Keratinocyte (primary cell): ENCODE measurements at regions not wholly inside any gene's neighbourhood (a gene's known extent, or its start where the extent isn't known, plus 50 kb on each side); places are given as distances from the start of the nearest gene placed in this dataset.

Experiments
- DNase-seq: peaks from one replicate; pipeline ENCODE4 v3.0.0-alpha.2; 2011; ENCODE audit warnings: low read depth, missing footprints, low spot score
- FAIRE-seq: peaks from 2 replicates; lab custom pipeline; 2011; peaks lifted over from hg19 to GRCh38; lab: Jason Lieb, UNC
- H2AFZ ChIP-seq: 2 replicates; pipeline ENCODE4 v1.6.0; 2012; ENCODE audit warnings: low read length, control low read depth, inconsistent platforms; ENCODE audit not compliant: control insufficient read depth
- H3K27ac ChIP-seq: 2 replicates; pipeline ENCODE4 v1.5.1; 2011; ENCODE audit warnings: low read length; ENCODE audit not compliant: control insufficient read depth, insufficient read depth
- H3K27me3 ChIP-seq: 3 replicates; pipeline ENCODE4 v1.6.0; 2011; ENCODE audit warnings: low read length; ENCODE audit not compliant: control insufficient read depth, insufficient read depth; ENCODE audit errors: extremely low read depth
- H3K36me3 ChIP-seq, 2 experiments: 2 replicates in 1 of 2; 3 replicates in 1 of 2; pipeline ENCODE4 v1.5.1; 2011; ENCODE audit warnings: low read length in 2 of 2, mild to moderate bottlenecking in 1 of 2; ENCODE audit not compliant: control insufficient read depth in 2 of 2, insufficient read depth in 2 of 2; ENCODE audit errors: extremely low read depth in 1 of 2
- H3K4me1 ChIP-seq: 3 replicates; pipeline ENCODE4 v1.5.1; 2011; ENCODE audit warnings: low read length; ENCODE audit not compliant: control insufficient read depth, insufficient read depth; ENCODE audit errors: extremely low read depth
- H3K4me2 ChIP-seq: 3 replicates; pipeline ENCODE4 v1.6.0; 2011; ENCODE audit warnings: low read depth, low read length; ENCODE audit not compliant: control insufficient read depth, insufficient read depth; ENCODE audit errors: extremely low read depth
- H3K4me3 ChIP-seq, 3 experiments: fragments of 200-600 bp in 1 of 3; sonication (generic) in 1 of 3; 2 replicates in 2 of 3; 3 replicates in 1 of 3; pipeline ENCODE4 v1.5.1; 2011 to 2016; ENCODE audit warnings: low read length in 3 of 3, mild to moderate bottlenecking in 3 of 3, control low read depth in 2 of 3, inconsistent platforms in 1 of 3, low read depth in 1 of 3, mixed read lengths in 1 of 3, mixed run types in 1 of 3, moderate library complexity in 1 of 3; ENCODE audit not compliant: control insufficient read depth in 2 of 3, insufficient read depth in 2 of 3; ENCODE audit errors: extremely low read depth in 1 of 3
- H3K79me2 ChIP-seq: 2 replicates; pipeline ENCODE4 v1.6.0; 2012; ENCODE audit warnings: low read length; ENCODE audit not compliant: control insufficient read depth, insufficient read depth
- H3K9ac ChIP-seq: 3 replicates; pipeline ENCODE4 v1.6.0; 2011; ENCODE audit warnings: low read length; ENCODE audit not compliant: control insufficient read depth, insufficient read depth; ENCODE audit errors: extremely low read depth
- H3K9me1 ChIP-seq: 3 replicates; pipeline ENCODE4 v1.6.0; 2011; ENCODE audit warnings: low read length; ENCODE audit not compliant: control insufficient read depth, insufficient read depth; ENCODE audit errors: extremely low read depth
- H3K9me3 ChIP-seq: 2 replicates; pipeline ENCODE4 v1.5.1; 2012; ENCODE audit warnings: low read depth, low read length; ENCODE audit not compliant: control insufficient read depth
- H4K20me1 ChIP-seq: 3 replicates; pipeline ENCODE4 v1.6.0; 2011; ENCODE audit warnings: low read length; ENCODE audit not compliant: control insufficient read depth, insufficient read depth; ENCODE audit errors: extremely low read depth
- EZH2 ChIP-seq: IDR thresholded peaks from one replicate; pipeline ENCODE4 v1.6.1; 2012; ENCODE audit warnings: inconsistent platforms, mild to moderate bottlenecking, low read length, moderate library complexity
- dilution Hi-C: fragments of 300-500 bp; cut with MboI; formaldehyde crosslinking; loops from one replicate; pipeline ENCODE4 v1.7.0; 2020; ENCODE audit warnings: low sequenced_read_pairs; ENCODE audit not compliant: extremely low pct_ligation_motif_present
- TF ChIP-seq, protein P1 (sequence below), 3 experiments: IDR thresholded peaks in 1 of 3; conservative IDR thresholded peaks in 1 of 3; optimal IDR thresholded peaks in 1 of 3; 2 replicates in 2 of 3; 3 replicates in 1 of 3; pipeline versions ENCODE3 to v1.5.1; 2011; ENCODE audit warnings: low read length in 3 of 3, mild to moderate bottlenecking in 3 of 3, moderate library complexity in 2 of 3, control low read depth in 1 of 3, inconsistent platforms in 1 of 3; ENCODE audit not compliant: insufficient read depth in 2 of 3; ENCODE audit errors: extremely low read depth in 1 of 3

- Histone ChIP-seq H3K36me3 (no peaks in the 10 kb centered on the region), H3K27me3 (no peaks in the 10 kb centered on the region), H2AFZ (peak overlapping the region; percentile 4), H3K9me3 (no peaks in the 10 kb centered on the region), H3K9ac (no peak overlapping the region), H3K4me2 (no peak overlapping the region), H3K9me1 (no peaks in the 10 kb centered on the region), H4K20me1 (no peaks in the 10 kb centered on the region), H3K79me2 (no peaks in the 10 kb centered on the region), H3K4me1 (no peaks in the 10 kb centered on the region), H3K4me3 (no peak overlapping the region), H3K27ac (no peak overlapping the region)
- TF ChIP-seq, protein P1, sequence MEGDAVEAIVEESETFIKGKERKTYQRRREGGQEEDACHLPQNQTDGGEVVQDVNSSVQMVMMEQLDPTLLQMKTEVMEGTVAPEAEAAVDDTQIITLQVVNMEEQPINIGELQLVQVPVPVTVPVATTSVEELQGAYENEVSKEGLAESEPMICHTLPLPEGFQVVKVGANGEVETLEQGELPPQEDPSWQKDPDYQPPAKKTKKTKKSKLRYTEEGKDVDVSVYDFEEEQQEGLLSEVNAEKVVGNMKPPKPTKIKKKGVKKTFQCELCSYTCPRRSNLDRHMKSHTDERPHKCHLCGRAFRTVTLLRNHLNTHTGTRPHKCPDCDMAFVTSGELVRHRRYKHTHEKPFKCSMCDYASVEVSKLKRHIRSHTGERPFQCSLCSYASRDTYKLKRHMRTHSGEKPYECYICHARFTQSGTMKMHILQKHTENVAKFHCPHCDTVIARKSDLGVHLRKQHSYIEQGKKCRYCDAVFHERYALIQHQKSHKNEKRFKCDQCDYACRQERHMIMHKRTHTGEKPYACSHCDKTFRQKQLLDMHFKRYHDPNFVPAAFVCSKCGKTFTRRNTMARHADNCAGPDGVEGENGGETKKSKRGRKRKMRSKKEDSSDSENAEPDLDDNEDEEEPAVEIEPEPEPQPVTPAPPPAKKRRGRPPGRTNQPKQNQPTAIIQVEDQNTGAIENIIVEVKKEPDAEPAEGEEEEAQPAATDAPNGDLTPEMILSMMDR (optimal IDR thresholded peaks at IDR 0.05 in 1 of 3, IDR thresholded peaks at IDR 0.05 in 1 of 3, conservative IDR thresholded peaks at IDR 0.05 in 1 of 3; ENCODE audit: extremely low read depth in 1 of 3, insufficient read depth in 2 of 3, low read length in 3 of 3), result no peak
- no peak for TF ChIP-seq EZH2
- FAIRE-seq (peak; percentile 36), DNase-seq (no peak)
- dilution Hi-C loops, result no loop called here
Observed at GRCh38 chr6:22789315-22789714, 219.9 kb downstream of the HDGFL1 start.

GRCh38 chr6:22794844-22795243 is 225.5 kb downstream of the HDGFL1 start:
- no peaks in the 10 kb centered on the region for H3K79me2 ChIP-seq
- H3K27ac ChIP-seq, result no peak overlapping the region
- TF ChIP-seq, protein P1 (optimal IDR thresholded peaks at IDR 0.05 in 1 of 3, IDR thresholded peaks at IDR 0.05 in 1 of 3, conservative IDR thresholded peaks at IDR 0.05 in 1 of 3; ENCODE audit: extremely low read depth in 1 of 3, insufficient read depth in 2 of 3, low read length in 3 of 3), result no peak
- TF ChIP-seq EZH2, result no peak
- DNase-seq, result no peak
- no peaks in the 10 kb centered on the region for H4K20me1 ChIP-seq
- H3K4me3 ChIP-seq, result no peak overlapping the region
- H3K9me3 ChIP-seq, result peaks cover 2% of the 10 kb centered on the region
- no peak for FAIRE-seq
- H3K4me1 ChIP-seq, result no peaks in the 10 kb centered on the region
- no peak overlapping the region for H2AFZ ChIP-seq
- H3K9ac ChIP-seq, result no peak overlapping the region
- H3K4me2 ChIP-seq, result no peak overlapping the region
- H3K36me3 ChIP-seq, result no peaks in the 10 kb centered on the region
- dilution Hi-C loops, result no loop called here
- no peaks in the 10 kb centered on the region for H3K27me3 ChIP-seq
- H3K9me1 ChIP-seq, result no peaks in the 10 kb centered on the region
